Activated CD8-positive, alpha-beta memory T cell treated with anti-CD3 and anti-CD28 coated beads, Interleukin-2, amount 50 U/mL, for 1 hour (primary cell): ENCODE measurements at regions not wholly inside any gene's neighbourhood (a gene's known extent, or its start where the extent isn't known, plus 50 kb on each side); places are given as distances from the start of the nearest gene placed in this dataset.

Source experiments
- DNase-seq: peaks from one replicate; pipeline ENCODE4 v3.0.0-alpha.2; 2020; ENCODE audit errors: extremely low read depth

- no peak for DNase-seq
Observed at GRCh38 chr9:27625751-27626150, 52.5 kb upstream of the C9orf72 start.

GRCh38 chr9:27626244-27627187 lies 53.2 kb upstream of the C9orf72 start:
- no peak for DNase-seq

- no peak for DNase-seq
Observed at GRCh38 chr9:27627188-27627564, 53.9 kb upstream of the C9orf72 start.

GRCh38 chr9:27628311-27628710 lies 55.0 kb upstream of the C9orf72 start:
- DNase-seq: no peak

- DNase-seq: no peak
Observed at GRCh38 chr9:27629425-27629824, 56.1 kb upstream of the C9orf72 start.

GRCh38 chr9:27632254-27632653 lies 59.0 kb upstream of the C9orf72 start:
- DNase-seq: no peak

- no peak for DNase-seq
Observed at GRCh38 chr9:27633764-27634163, 60.5 kb upstream of the C9orf72 start.

- no peak for DNase-seq
Observed at GRCh38 chr9:27634879-27635278, 61.6 kb upstream of the C9orf72 start.

GRCh38 chr9:27638716-27639115 lies 65.4 kb upstream of the C9orf72 start:
- DNase-seq: no peak

GRCh38 chr9:27645161-27645840 lies 72.0 kb upstream of the C9orf72 start:
- no peak for DNase-seq

GRCh38 chr9:27653246-27653645 lies 80.0 kb upstream of the C9orf72 start:
- DNase-seq: no peak

GRCh38 chr9:27653957-27654356 lies 80.7 kb upstream of the C9orf72 start:
- DNase-seq: no peak

GRCh38 chr9:27654629-27655285 lies 81.5 kb upstream of the C9orf72 start:
- DNase-seq: no peak

- DNase-seq: no peak
Observed at GRCh38 chr9:27655441-27655840, 82.2 kb upstream of the C9orf72 start.

GRCh38 chr9:27659001-27659400 lies 85.7 kb upstream of the C9orf72 start:
- no peak for DNase-seq

- no peak for DNase-seq
Observed at GRCh38 chr9:27659571-27659970, 86.3 kb upstream of the C9orf72 start.

- no peak for DNase-seq
Observed at GRCh38 chr9:27660148-27660547, 86.9 kb upstream of the C9orf72 start.

GRCh38 chr9:27663526-27663925 lies 90.2 kb upstream of the C9orf72 start:
- no peak for DNase-seq

- DNase-seq: no peak
Observed at GRCh38 chr9:27664121-27664779, 91.0 kb upstream of the C9orf72 start.

- DNase-seq: no peak
Observed at GRCh38 chr9:27665136-27665535, 91.9 kb upstream of the C9orf72 start.

GRCh38 chr9:27668280-27668679 lies 95.0 kb upstream of the C9orf72 start:
- DNase-seq: no peak

- DNase-seq: no peak
Observed at GRCh38 chr9:27671636-27672035, 98.4 kb upstream of the C9orf72 start.
